ENCODE measurements at regions not wholly inside any gene's neighbourhood (a gene's known extent, or its start where the extent isn't known, plus 50 kb on each side); places are given as distances from the start of the nearest gene placed in this dataset.

DNA sequence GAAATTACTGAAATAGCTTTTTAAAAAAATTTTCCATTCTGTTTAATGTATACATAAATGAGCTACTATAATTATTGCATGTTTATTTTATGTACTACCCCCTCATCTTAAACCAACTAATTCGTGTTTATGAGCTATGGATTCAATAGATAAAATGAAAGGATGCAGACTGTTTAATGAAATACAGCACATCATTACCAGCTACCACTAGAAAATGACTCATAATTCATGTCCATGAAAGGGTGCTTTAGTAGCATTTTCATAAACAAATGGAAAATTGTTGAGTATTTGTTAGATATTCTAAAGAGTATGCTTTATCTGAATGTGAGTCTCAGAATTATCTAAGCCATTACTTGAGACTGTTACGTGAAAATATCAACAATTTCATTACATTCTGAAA, 1590.1 kb downstream of the HACE1 start:
- Histone ChIP-seq H3K4me1 (no peaks in the 10 kb centered on the region), H3K27ac (no peak overlapping the region), H3K9me3 (no peaks in the 10 kb centered on the region), H3K27me3 (no peaks in the 10 kb centered on the region), H3K36me3 (no peaks in the 10 kb centered on the region), H3K4me3 (no peak overlapping the region)
- TF ChIP-seq, protein P1, sequence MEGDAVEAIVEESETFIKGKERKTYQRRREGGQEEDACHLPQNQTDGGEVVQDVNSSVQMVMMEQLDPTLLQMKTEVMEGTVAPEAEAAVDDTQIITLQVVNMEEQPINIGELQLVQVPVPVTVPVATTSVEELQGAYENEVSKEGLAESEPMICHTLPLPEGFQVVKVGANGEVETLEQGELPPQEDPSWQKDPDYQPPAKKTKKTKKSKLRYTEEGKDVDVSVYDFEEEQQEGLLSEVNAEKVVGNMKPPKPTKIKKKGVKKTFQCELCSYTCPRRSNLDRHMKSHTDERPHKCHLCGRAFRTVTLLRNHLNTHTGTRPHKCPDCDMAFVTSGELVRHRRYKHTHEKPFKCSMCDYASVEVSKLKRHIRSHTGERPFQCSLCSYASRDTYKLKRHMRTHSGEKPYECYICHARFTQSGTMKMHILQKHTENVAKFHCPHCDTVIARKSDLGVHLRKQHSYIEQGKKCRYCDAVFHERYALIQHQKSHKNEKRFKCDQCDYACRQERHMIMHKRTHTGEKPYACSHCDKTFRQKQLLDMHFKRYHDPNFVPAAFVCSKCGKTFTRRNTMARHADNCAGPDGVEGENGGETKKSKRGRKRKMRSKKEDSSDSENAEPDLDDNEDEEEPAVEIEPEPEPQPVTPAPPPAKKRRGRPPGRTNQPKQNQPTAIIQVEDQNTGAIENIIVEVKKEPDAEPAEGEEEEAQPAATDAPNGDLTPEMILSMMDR (IDR thresholded peaks at IDR 0.05), result no peak
- no peak for TF ChIP-seq POLR2AphosphoS5 (IDR thresholded peaks at IDR 0.05)
- TF ChIP-seq POLR2A (IDR thresholded peaks at IDR 0.05), result no peak
- no peak for TF ChIP-seq EP300 (IDR thresholded peaks at IDR 0.05; ENCODE audit: low read depth)
- no peak for DNase-seq
- intact Hi-C loops (cut with DNase I; ENCODE audit: low total_unique reads) (no loop called here), in situ Hi-C loops (cut with MboI; ENCODE audit: low pct_ligation_motif_present in 1 of 4, low pct_unique_long_range_greater_than_20kb in 1 of 4, low sequenced_read_pairs in 3 of 4) (loop anchor here in 1 of 4 donors (10.0 kb wide), 1 partner anchor 65 kb away; no protein-coding TSS in a partner anchor)
- WGBS, 2 donors (ENCODE audit: low coverage in 1 of 2), result 38% methylated on average over 2 of the region's 2 CpGs

DNA sequence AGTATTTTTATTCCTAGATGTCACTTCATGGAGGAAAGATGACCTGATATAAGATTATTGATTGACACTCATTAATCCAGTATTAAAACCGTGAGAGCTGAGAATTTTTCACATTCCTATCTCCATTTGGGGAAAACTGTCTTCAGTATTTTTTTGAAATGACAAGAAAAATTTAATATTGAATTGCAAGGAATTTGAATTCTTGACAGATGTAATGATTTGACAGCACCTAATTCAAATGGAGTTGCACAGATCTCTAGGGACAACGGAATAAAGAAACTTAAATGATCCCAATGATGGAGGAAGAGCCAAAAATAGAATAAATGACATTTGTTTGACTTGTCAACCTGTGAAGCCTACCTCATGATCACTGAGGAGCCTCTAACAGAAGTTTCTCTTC, 1591.4 kb downstream of the HACE1 start:
- TF ChIP-seq, protein P1 (IDR thresholded peaks at IDR 0.05), result no peak
- TF ChIP-seq EP300 (IDR thresholded peaks at IDR 0.05; ENCODE audit: low read depth), result no peak
- no peak for TF ChIP-seq POLR2A (IDR thresholded peaks at IDR 0.05)
- no peak for TF ChIP-seq POLR2AphosphoS5 (IDR thresholded peaks at IDR 0.05)
- in situ Hi-C loops (cut with MboI; ENCODE audit: low pct_ligation_motif_present in 1 of 4, low pct_unique_long_range_greater_than_20kb in 1 of 4, low sequenced_read_pairs in 3 of 4) (loop anchor here in 1 of 4 donors (10.0 kb wide), 1 partner anchor 66 kb away; no protein-coding TSS in a partner anchor), intact Hi-C loops (cut with DNase I; ENCODE audit: low total_unique reads) (no loop called here)
- Histone ChIP-seq H3K4me3 (no peak overlapping the region), H3K36me3 (no peaks in the 10 kb centered on the region), H3K9me3 (no peaks in the 10 kb centered on the region), H3K27ac (no peak overlapping the region), H3K4me1 (no peaks in the 10 kb centered on the region), H3K27me3 (no peaks in the 10 kb centered on the region)
- DNase-seq, result no peak
- 57 to 61% methylated on average over 2 of the region's 2 CpGs for WGBS, 2 donors (ENCODE audit: low coverage in 1 of 2)

DNA sequence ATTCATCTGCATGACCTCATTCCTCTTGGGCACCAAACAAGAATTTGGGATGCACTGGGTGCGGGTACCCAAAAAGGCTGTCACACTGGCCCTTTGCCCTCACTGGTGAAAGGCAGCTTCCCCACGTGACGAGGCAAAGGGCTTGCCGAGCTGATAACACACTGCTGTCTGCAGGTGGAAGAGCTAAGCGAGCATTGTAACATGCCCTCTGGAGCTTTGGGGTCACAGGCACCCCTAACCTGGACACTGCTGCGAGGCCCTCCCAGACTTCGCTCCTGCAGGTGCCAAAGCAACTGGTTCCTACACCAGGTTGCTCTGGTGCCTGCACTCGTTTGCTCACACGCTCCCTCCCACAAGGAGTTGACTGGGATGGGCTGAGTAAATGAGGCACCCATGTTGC, 1595.7 kb downstream of the HACE1 start:
- H3K9me3 ChIP-seq, result no peaks in the 10 kb centered on the region
- TF ChIP-seq POLR2AphosphoS5 (IDR thresholded peaks at IDR 0.05) (no peak), POLR2A (IDR thresholded peaks at IDR 0.05) (no peak), EP300 (IDR thresholded peaks at IDR 0.05; ENCODE audit: low read depth) (no peak)
- TF ChIP-seq, protein P1 (IDR thresholded peaks at IDR 0.05), result no peak

DNA sequence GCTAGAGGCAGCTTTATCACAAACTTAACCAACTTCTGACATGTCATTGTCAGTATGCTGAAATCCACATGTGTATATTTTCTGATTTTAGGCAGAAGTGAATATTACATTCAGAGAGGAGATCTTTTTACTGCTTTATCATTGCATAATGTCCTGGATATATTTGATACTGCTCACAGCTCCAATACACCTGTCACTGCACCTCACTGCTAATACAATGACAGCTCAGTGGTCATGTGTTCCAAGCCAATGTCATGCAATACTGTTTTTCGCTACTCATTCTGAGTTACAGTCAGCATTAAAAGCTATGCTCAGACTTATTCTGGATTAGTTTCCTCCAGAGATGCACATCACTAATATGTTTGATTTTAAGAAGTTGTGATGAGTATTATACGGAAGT, 1604.6 kb downstream of the HACE1 start:
- WGBS, 2 donors (ENCODE audit: low coverage in 1 of 2), result 85 to 86% methylated on average over 1 to 2 of the region's 2 CpGs
- TF ChIP-seq, protein P1 (IDR thresholded peaks at IDR 0.05), result no peak
- no peak for TF ChIP-seq POLR2A (IDR thresholded peaks at IDR 0.05)
- no peak for TF ChIP-seq POLR2AphosphoS5 (IDR thresholded peaks at IDR 0.05)
- TF ChIP-seq EP300 (IDR thresholded peaks at IDR 0.05; ENCODE audit: low read depth), result no peak
- no peak for DNase-seq
- no peak overlapping the region for H3K27ac ChIP-seq
- no peaks in the 10 kb centered on the region for H3K4me1 ChIP-seq
- in situ Hi-C loops (cut with MboI; ENCODE audit: low pct_ligation_motif_present in 1 of 4, low pct_unique_long_range_greater_than_20kb in 1 of 4, low sequenced_read_pairs in 3 of 4), result no loop called here
- H3K27me3 ChIP-seq, result no peaks in the 10 kb centered on the region
- no peak overlapping the region for H3K4me3 ChIP-seq
- no peaks in the 10 kb centered on the region for H3K36me3 ChIP-seq
- intact Hi-C loops (cut with DNase I; ENCODE audit: low total_unique reads), result no loop called here
- no peaks in the 10 kb centered on the region for H3K9me3 ChIP-seq

More for the DNA sequence above, 1595.7 kb downstream of the HACE1 start:
- Histone ChIP-seq H3K27me3 (no peaks in the 10 kb centered on the region), H3K4me3 (no peak overlapping the region), H3K4me1 (no peaks in the 10 kb centered on the region), H3K36me3 (no peaks in the 10 kb centered on the region), H3K27ac (no peak overlapping the region)
- in situ Hi-C loops (cut with MboI; ENCODE audit: low pct_ligation_motif_present in 1 of 4, low pct_unique_long_range_greater_than_20kb in 1 of 4, low sequenced_read_pairs in 3 of 4) (loop anchor here in 1 of 4 donors (10.0 kb wide), 1 partner anchor 71 kb away; no protein-coding TSS in a partner anchor), intact Hi-C loops (cut with DNase I; ENCODE audit: low total_unique reads) (no loop called here)
- WGBS, 2 donors (ENCODE audit: low coverage in 1 of 2), result 88 to 100% methylated on average over 1 to 9 of the region's 9 CpGs
- no peak for DNase-seq
